ENCODE measurements at regions not wholly inside any gene's neighbourhood (a gene's known extent, or its start where the extent isn't known, plus 50 kb on each side); places are given as distances from the start of the nearest gene placed in this dataset.

GRCh38 chr4:151939670-151940069 lies 178.9 kb upstream of the GATB start:
- TF ChIP-seq CTCF (IDR thresholded peaks at IDR 0.05) (no peak), POLR2AphosphoS5 (IDR thresholded peaks at IDR 0.05) (no peak), POLR2A (IDR thresholded peaks at IDR 0.05) (no peak)
